ENCODE measurements at regions not wholly inside any gene's neighbourhood (a gene's known extent, or its start where the extent isn't known, plus 50 kb on each side); places are given as distances from the start of the nearest gene placed in this dataset.
A peak's percentile ranks its signal among the peaks of the same experiment; 100 is the strongest.
"Not testable (repeated sequence)": the region's sequence is repeated elsewhere in the genome, so short reads cannot be mapped to it uniquely, and the experiment has no call there.

GRCh38 chr4:91887926-91888325 lies 415.8 kb upstream of the GRID2 start (continued):
- no peak for TF ChIP-seq ATF6 (CRISPR knock-in tag; IDR thresholded peaks at IDR 0.05)
- TF ChIP-seq ATF3 (CRISPR knock-in tag; conservative IDR thresholded peaks at IDR 0.05): no peak

GRCh38 chr4:91891217-91891616 lies 412.5 kb upstream of the GRID2 start:
- POLR2A ChIA-PET; H3K27me3 Mint-ChIP-seq (ENCODE audit: low read depth); H3K36me3 Mint-ChIP-seq; H3K4me3 Mint-ChIP-seq; H3K27ac Mint-ChIP-seq; ATAC-seq; CTCF ChIA-PET; DNase-seq (ENCODE audit: low spot score); H3K4me1 Mint-ChIP-seq; H3K9me3 Mint-ChIP-seq: not testable (repeated sequence)

GRCh38 chr4:91894006-91894405 lies 409.8 kb upstream of the GRID2 start:
- ChIA-PET POLR2A (no interaction called here), CTCF (no interaction called here)
- no peak for ATAC-seq
- TF ChIP-seq EMX1 (CRISPR knock-in tag; IDR thresholded peaks at IDR 0.05) (no peak), MAX (CRISPR knock-in tag; IDR thresholded peaks at IDR 0.05) (no peak), NR2C2 (CRISPR knock-in tag; IDR thresholded peaks at IDR 0.05) (no peak), GABPB1 (CRISPR knock-in tag; IDR thresholded peaks at IDR 0.05) (no peak), ETV6 (CRISPR knock-in tag; IDR thresholded peaks at IDR 0.05) (no peak), TP53 (CRISPR knock-in tag; IDR thresholded peaks at IDR 0.05) (no peak)
- Mint-ChIP-seq H3K27ac (no peak overlapping the region), H3K4me1 (no peaks in the 10 kb centered on the region), H3K27me3 (ENCODE audit: low read depth) (no peaks in the 10 kb centered on the region), H3K4me3 (no peak overlapping the region), H3K9me3 (peaks cover 4% of the 10 kb centered on the region), H3K36me3 (no peaks in the 10 kb centered on the region)
- DNase-seq (ENCODE audit: low spot score): no peak

GRCh38 chr4:91904556-91904955 lies 399.2 kb upstream of the GRID2 start:
- POLR2A ChIA-PET: no interaction called here
- ATAC-seq: peak; percentile 91
- Mint-ChIP-seq H3K27me3 (ENCODE audit: low read depth) (no peaks in the 10 kb centered on the region; the same call in none of the 2 replicates), H3K4me3 (peak overlapping the region; percentile 7), H3K9me3 (no peaks in the 10 kb centered on the region), H3K27ac (no peak overlapping the region), H3K36me3 (no peaks in the 10 kb centered on the region), H3K4me1 (peaks cover 21% of the 10 kb centered on the region)
- CTCF ChIA-PET: no interaction called here
- no peak for DNase-seq (ENCODE audit: low spot score)
- no peak for TF ChIP-seq GABPB1 (CRISPR knock-in tag; IDR thresholded peaks at IDR 0.05)
- TF ChIP-seq NR1H2 (CRISPR knock-in tag; IDR thresholded peaks at IDR 0.05): no peak
- no peak for TF ChIP-seq EMX1 (CRISPR knock-in tag; IDR thresholded peaks at IDR 0.05)
- TF ChIP-seq ZNF219 (CRISPR knock-in tag; IDR thresholded peaks at IDR 0.05; ENCODE audit: borderline replicate concordance): no peak
- no peak for TF ChIP-seq CREB1 (CRISPR knock-in tag; IDR thresholded peaks at IDR 0.05)
- no peak for TF ChIP-seq FOXP1 (CRISPR knock-in tag; IDR thresholded peaks at IDR 0.05; ENCODE audit: borderline replicate concordance)
- TF ChIP-seq AR (CRISPR knock-in tag; IDR thresholded peaks at IDR 0.05): no peak
- no peak for TF ChIP-seq PRDM15 (CRISPR knock-in tag; IDR thresholded peaks at IDR 0.05)
- TF ChIP-seq JUN (CRISPR knock-in tag; IDR thresholded peaks at IDR 0.05): no peak
- no peak for TF ChIP-seq ESRRA (CRISPR knock-in tag; IDR thresholded peaks at IDR 0.05; ENCODE audit: borderline replicate concordance)
- TF ChIP-seq FOXP4 (CRISPR knock-in tag; IDR thresholded peaks at IDR 0.05): no peak
- no peak for TF ChIP-seq ELF4 (CRISPR knock-in tag; IDR thresholded peaks at IDR 0.05; ENCODE audit: low read depth)
- TF ChIP-seq ZBTB43 (CRISPR knock-in tag; IDR thresholded peaks at IDR 0.05): no peak
- no peak for TF ChIP-seq NFYB (CRISPR knock-in tag; conservative IDR thresholded peaks at IDR 0.05; ENCODE audit: low read depth)
